ENCODE measurements at regions not wholly inside any gene's neighbourhood (a gene's known extent, or its start where the extent isn't known, plus 50 kb on each side); places are given as distances from the start of the nearest gene placed in this dataset.

GRCh38 chr2:226057365-226057764, 657.9 kb downstream of the NYAP2 start:
- no peak for ATAC-seq
- BruUV-seq (replicated peaks), result no TSS peak
- intact Hi-C loops (cut with micrococcal nuclease; ENCODE audit: unreplicated experiment) (no loop called here), in situ Hi-C loops (cut with HindIII; ENCODE audit: low pct_unique_long_range_greater_than_20kb, low sequenced_read_pairs) (no loop called here)
- Histone ChIP-seq H3K27ac (ENCODE audit: low read length) (no peak overlapping the region), H3K36me3 (ENCODE audit: control insufficient read depth, insufficient read depth, low read length) (no peaks in the 10 kb centered on the region), H3K4me3 (ENCODE audit: low read depth in 2 of 2, low read length in 2 of 2) (no peak overlapping the region), H3K27me3 (ENCODE audit: control insufficient read depth, insufficient read depth, low read length) (no peaks in the 10 kb centered on the region), H3K9me3 (ENCODE audit: control insufficient read depth, insufficient read depth, low read depth, low read length) (no peaks in the 10 kb centered on the region), H3K4me1 (ENCODE audit: control insufficient read depth, insufficient read depth, low read length) (no peaks in the 10 kb centered on the region)
- ChIA-PET CTCF (no interaction called here), POLR2A (no interaction called here)
- no peak for TF ChIP-seq POLR2AphosphoS5 (IDR thresholded peaks at IDR 0.05; ENCODE audit: low read depth, low read length)
- TF ChIP-seq, protein P1, sequence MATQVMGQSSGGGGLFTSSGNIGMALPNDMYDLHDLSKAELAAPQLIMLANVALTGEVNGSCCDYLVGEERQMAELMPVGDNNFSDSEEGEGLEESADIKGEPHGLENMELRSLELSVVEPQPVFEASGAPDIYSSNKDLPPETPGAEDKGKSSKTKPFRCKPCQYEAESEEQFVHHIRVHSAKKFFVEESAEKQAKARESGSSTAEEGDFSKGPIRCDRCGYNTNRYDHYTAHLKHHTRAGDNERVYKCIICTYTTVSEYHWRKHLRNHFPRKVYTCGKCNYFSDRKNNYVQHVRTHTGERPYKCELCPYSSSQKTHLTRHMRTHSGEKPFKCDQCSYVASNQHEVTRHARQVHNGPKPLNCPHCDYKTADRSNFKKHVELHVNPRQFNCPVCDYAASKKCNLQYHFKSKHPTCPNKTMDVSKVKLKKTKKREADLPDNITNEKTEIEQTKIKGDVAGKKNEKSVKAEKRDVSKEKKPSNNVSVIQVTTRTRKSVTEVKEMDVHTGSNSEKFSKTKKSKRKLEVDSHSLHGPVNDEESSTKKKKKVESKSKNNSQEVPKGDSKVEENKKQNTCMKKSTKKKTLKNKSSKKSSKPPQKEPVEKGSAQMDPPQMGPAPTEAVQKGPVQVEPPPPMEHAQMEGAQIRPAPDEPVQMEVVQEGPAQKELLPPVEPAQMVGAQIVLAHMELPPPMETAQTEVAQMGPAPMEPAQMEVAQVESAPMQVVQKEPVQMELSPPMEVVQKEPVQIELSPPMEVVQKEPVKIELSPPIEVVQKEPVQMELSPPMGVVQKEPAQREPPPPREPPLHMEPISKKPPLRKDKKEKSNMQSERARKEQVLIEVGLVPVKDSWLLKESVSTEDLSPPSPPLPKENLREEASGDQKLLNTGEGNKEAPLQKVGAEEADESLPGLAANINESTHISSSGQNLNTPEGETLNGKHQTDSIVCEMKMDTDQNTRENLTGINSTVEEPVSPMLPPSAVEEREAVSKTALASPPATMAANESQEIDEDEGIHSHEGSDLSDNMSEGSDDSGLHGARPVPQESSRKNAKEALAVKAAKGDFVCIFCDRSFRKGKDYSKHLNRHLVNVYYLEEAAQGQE (IDR thresholded peaks at IDR 0.05; ENCODE audit: insufficient read depth in 1 of 2, low read depth in 2 of 2, low read length in 1 of 2), result no peak
- no peak for TF ChIP-seq SIN3A (IDR thresholded peaks at IDR 0.05; ENCODE audit: borderline replicate concordance, insufficient read depth, low read depth, low read length)
- TF ChIP-seq, protein P2, sequence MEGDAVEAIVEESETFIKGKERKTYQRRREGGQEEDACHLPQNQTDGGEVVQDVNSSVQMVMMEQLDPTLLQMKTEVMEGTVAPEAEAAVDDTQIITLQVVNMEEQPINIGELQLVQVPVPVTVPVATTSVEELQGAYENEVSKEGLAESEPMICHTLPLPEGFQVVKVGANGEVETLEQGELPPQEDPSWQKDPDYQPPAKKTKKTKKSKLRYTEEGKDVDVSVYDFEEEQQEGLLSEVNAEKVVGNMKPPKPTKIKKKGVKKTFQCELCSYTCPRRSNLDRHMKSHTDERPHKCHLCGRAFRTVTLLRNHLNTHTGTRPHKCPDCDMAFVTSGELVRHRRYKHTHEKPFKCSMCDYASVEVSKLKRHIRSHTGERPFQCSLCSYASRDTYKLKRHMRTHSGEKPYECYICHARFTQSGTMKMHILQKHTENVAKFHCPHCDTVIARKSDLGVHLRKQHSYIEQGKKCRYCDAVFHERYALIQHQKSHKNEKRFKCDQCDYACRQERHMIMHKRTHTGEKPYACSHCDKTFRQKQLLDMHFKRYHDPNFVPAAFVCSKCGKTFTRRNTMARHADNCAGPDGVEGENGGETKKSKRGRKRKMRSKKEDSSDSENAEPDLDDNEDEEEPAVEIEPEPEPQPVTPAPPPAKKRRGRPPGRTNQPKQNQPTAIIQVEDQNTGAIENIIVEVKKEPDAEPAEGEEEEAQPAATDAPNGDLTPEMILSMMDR (IDR thresholded peaks at IDR 0.05), result no peak
- no peak for TF ChIP-seq TCF7L2 (IDR thresholded peaks at IDR 0.05; ENCODE audit: low read depth, low read length)
- no peak for DNase-seq (ENCODE audit: low read depth, low spot score)

DNA sequence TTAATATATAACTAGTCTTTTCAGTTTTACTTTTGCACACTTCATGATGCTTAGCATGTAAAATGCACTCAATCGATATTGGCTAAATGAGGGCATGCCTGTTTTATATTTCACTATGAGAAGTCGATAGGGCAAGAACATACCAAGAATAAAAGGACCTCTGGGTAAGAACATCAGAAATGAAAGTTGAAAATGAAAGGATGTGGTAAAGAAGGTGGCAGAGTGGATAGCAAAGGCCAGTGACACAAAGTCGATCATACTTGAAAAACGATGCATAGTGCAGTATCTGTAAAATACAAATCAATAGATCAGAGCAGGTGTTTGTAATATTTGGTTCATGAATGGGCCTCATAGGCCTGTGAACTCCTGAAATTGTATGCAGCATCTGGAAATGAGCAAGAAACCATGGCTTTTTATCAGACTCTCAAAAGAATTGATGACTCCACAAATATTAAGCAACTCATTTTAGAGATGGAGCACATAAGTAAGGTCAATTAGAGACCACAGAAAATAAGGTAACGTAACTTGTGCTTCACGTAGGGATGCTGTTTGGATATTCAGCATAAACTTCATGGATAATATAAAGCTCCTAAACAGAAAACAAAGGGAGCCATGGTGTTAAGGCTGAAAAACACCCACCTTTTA, 653.4 kb downstream of the NYAP2 start:
- DNase-seq (ENCODE audit: low read depth, low spot score) (no peak), ATAC-seq (no peak)
- Histone ChIP-seq H3K4me1 (ENCODE audit: control insufficient read depth, insufficient read depth, low read length) (peaks cover 6% of the 10 kb centered on the region; the same call in 1 of the 2 replicates), H3K27ac (ENCODE audit: low read length) (no peak overlapping the region), H3K9me3 (ENCODE audit: control insufficient read depth, insufficient read depth, low read depth, low read length) (no peaks in the 10 kb centered on the region), H3K27me3 (ENCODE audit: control insufficient read depth, insufficient read depth, low read length) (no peaks in the 10 kb centered on the region), H3K36me3 (ENCODE audit: control insufficient read depth, insufficient read depth, low read length) (no peaks in the 10 kb centered on the region), H3K4me3 (ENCODE audit: low read depth in 2 of 2, low read length in 2 of 2) (no peak overlapping the region)
- intact Hi-C loops (cut with micrococcal nuclease; ENCODE audit: unreplicated experiment), result no loop called here
- in situ Hi-C loops (cut with HindIII; ENCODE audit: low pct_unique_long_range_greater_than_20kb, low sequenced_read_pairs), result no loop called here
- no TSS peak for BruUV-seq (replicated peaks)
- ChIA-PET POLR2A (no interaction called here), CTCF (no interaction called here)
- TF ChIP-seq, protein P2 (IDR thresholded peaks at IDR 0.05), result no peak
- no peak for TF ChIP-seq TCF7L2 (IDR thresholded peaks at IDR 0.05; ENCODE audit: low read depth, low read length)
- no peak for TF ChIP-seq POLR2AphosphoS5 (IDR thresholded peaks at IDR 0.05; ENCODE audit: low read depth, low read length)
- TF ChIP-seq, protein P1 (IDR thresholded peaks at IDR 0.05; ENCODE audit: insufficient read depth in 1 of 2, low read depth in 2 of 2, low read length in 1 of 2), result no peak
- no peak for TF ChIP-seq SIN3A (IDR thresholded peaks at IDR 0.05; ENCODE audit: borderline replicate concordance, insufficient read depth, low read depth, low read length)

Data from Panc1 (cell line).